Occipital lobe (tissue), 1 donor: ENCODE measurements at regions not wholly inside any gene's neighbourhood (a gene's known extent, or its start where the extent isn't known, plus 50 kb on each side); places are given as distances from the start of the nearest gene placed in this dataset.
"Not testable (repeated sequence)": the region's sequence is repeated elsewhere in the genome, so short reads cannot be mapped to it uniquely, and the experiment has no call there.

Source experiments
- DNase-seq: peaks from one replicate; lab custom pipeline; 2025; lab: John Stamatoyannopoulos, UW

DNA sequence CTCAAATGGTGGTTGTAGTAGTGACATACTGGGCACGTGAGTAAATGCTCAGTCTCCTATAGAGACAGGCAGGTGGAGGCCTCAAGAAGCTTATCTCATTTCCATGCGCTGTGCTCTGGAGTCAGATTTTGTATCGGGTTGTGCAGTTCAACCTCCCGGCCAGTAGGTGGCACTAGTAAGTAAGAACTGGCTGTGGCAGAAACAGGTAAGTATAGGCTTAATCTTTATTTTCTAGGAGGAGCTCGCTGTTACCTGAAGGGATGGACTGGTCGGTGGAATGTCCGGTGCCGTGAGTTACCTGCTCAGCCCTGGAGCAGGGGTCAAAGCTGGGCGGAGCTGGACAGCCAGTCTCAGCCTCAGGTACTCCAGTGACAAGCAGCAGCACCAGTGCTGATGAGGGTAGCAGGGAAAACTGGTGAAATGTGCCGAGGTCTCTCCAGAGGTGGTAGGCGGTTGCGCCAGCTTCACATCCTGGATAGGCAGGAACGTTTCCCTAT, 880.1 kb upstream of the SEMA6A start:
- DNase-seq: no peak

DNA sequence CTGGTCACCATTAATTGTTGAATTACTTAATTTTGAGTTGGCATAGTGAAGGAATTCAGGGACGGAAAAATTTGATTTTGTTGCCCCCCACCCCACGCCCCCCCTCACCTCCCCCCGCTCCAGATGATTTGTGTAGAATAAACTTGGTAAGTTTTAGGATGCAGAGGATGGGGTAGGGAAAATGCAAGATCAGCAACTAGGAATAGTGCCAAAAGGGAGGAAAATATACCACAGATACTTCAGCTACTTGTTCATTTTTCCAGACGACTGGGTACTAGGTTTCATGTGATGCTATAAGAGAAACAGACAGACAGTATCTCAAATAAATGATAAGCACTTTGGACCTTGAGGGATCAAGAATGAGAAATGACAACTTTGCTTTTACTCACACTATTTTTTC, 862.2 kb upstream of the SEMA6A start:
- no peak for DNase-seq

DNA sequence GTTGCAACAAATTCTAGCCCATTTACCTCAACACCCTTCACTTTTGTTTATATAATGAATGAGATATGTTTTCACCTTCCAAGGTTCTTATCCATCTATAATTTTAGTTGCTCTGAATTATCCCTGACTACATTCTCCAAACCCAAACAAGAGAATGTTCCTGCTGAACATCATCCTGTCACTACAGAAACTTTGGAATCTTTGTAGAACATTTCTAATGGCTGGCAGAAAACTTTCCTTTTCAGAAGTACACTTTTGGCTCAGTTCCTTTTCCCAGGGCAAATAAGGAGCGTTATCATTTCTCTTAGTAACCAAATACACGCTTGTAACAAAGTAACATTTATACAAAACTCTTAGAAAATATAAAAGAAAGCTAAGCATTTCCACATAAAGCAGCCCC, 860.6 kb upstream of the SEMA6A start:
- no peak for DNase-seq

DNA sequence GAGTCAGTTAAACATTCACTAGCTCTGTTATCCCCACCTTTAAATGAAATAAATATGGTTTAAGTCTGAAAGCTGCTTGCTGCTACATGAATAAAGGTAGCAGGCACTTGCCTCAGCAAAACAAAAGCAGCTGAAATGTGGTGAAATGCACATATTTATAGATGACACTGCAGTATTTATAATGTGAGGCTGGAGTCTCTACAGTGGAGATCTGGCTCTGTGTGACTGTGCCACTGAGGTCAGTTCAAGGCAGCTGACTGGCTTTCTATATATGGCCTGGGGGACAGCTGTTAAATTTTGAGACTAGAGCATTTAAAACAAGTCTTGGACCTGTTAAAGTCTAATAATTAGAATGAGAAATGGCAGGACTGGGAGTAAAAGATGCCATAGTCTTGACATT, 859.6 kb upstream of the SEMA6A start:
- no peak for DNase-seq

DNA sequence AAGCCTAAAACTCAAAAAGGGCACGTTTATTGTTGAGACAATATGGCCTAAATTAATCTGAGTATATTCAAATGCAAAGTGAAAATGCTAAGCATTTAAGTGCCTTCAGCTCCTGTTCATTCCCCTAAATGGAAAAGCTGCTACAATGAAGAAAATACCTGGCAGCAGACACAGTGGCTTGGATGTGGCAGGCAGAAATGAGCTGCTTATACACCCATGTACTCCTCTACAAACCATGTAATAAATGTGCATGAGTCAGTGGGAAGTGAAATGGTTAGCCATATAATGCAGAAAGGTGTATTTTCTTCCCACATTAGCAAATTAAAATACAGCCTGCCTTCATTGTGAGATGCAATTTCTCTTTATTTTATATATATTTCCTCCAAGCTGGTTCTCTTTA, 859.2 kb upstream of the SEMA6A start:
- no peak for DNase-seq

DNA sequence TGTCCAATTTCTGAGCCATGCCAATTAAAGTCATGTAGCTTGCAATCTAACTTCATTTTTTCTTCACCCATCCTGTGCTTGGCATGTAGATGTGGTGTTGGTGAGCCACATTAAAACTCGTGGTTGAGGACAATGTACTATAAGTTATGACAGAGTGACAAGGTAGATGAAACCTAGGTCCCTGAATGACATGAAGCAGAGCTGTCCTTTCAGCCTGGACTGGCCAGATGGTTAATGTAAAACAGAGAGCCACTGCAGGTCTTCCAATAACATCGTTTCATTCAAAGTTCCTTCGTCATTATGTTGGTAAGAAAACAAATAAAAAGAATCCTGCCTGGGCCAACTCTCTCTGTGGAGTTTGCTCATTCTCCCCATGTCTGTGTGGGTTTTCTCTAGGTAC, 856.5 kb upstream of the SEMA6A start:
- no peak for DNase-seq

DNA sequence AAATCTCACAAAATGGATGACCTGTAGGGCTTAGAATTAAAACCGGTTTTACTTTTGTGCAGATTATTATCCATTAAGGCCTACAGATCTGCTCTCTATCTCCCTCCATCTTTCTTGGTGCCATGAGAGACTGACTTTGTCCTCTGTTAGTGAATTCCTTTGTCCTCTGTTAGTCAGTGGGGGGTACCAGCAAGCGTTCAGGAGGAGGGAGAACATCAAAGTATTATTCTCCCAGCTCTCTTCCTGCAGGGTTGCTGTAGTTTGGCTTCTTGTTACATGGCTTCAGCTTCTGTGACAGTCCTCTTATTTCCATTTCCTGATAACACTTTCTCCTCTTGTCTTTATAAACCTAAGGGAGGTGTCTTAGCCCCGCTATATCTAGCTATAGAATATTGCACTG, 850.5 kb upstream of the SEMA6A start:
- no peak for DNase-seq

DNA sequence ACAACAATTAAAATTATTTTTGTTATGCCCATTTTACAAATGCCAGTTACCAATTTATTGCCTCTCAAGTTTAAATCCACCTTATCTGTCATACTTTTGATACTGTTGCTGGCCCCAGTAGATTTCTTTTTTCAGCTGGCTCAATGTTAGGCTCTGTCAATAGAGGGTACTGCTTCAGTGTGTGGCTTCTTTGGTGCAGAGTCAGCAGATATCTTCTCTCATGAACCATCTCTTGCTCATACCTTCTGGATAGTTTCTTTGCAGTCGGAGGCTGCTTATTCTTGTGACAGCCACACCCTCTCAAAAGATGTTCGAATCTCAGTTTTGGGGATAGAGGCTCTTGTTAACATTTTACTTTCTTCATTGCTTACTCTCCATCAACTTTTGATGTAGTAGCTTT, 849.9 kb upstream of the SEMA6A start:
- DNase-seq: no peak

DNA sequence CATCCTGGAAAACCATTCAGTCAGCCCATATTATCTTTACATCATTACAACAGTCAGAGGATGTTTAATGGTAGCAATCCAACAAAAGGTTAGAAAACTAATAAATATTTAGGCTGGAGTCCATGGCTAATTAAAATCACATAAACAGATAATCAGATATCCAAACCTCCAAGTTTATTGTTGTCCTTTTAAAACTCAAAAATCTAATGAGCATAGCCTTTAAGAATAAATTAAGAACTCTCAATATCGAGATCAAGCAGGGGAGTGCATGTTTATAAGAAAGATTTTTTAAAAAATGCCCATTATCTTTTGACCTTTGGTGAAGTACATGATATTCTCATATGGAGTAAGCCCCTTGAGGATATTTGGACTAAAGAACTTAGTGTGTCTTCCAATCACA, 842.9 kb upstream of the SEMA6A start:
- DNase-seq: no peak

DNA sequence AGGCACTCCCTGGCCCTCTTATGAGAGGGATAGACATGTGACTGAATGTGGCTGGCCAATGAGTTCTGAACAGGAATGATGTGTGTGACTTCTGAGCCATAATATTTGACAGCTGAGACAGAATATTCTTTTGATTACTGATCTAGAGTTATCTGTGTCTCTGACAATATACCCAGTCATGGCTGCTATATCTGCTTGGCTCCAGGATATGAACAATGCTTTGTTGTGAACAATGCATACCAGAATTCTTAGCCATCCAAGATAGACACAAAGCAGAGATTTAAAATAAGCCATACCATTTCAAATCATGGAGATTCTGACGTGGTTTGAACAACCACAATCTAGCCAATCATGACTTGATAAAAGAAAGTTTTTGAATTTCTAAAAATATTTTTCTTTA, 840.3 kb upstream of the SEMA6A start:
- DNase-seq: no peak

DNA sequence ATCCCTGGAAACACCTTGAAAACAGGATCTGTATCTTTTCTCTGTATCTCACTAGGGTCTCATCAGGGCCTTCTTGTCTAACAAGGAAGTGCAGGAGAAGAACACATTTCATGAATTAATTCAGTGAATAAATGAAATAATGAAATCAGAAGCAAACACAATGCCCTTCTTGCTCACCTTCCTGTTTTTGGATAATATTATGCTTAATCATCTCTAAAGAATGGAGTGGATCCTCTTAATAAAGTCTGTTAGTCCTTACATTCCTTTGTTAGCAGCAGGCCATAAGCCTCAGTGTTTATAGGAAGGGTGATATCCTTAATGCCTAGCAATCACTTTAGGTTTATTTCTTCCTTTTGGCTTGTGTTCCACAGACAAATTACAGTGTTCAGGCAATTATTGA, 837.1 kb upstream of the SEMA6A start:
- no peak for DNase-seq

DNA sequence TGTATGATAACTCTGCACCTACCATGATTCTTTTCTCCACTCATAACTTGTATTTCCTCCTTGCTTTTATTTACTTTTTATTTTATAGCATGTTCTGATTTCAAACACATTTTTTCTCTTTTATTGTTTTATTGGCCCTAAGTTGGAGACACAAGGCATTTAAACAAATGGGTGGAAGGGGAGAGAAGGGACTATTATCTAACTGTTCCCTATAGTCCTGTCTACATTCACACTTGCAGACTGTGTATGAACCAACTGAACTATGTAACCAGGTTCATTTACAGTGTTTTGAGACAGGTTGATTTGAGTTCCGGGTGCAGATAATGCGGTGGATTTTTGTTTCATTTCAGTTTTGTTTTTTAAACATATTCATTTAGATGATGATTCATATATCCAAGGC, 830.6 kb upstream of the SEMA6A start:
- no peak for DNase-seq

DNA sequence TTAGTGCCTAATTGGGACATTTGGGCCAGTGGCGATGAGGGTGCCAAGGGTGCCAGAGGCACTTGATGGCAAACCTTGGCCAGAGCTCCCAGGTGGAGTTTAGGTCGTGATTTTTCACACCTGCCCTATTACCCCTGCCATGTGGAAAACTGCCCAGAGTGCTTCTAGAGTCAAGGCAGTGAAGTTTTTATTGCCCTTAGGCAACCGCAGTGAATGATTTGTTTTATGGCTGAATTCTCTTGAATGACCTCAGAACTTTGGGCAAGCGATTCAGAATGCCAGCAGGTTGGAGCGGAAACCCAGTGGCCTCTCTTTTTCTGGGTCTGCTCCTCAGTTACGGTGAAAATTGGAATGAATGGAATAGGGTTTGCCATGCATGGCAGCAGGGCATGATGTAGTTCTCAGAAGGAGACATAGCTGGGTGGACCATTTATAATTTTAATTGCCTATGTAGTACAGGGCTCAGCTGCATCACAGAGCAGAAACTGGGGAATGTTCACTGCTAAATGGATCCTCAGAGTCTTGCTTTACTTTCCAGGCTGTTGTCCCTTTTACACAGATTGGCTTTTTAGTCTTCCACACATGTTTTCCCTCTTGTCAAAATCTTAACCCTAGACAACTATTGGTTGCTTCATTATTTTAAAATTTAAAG, 820.0 kb upstream of the SEMA6A start:
- DNase-seq: no peak

DNA sequence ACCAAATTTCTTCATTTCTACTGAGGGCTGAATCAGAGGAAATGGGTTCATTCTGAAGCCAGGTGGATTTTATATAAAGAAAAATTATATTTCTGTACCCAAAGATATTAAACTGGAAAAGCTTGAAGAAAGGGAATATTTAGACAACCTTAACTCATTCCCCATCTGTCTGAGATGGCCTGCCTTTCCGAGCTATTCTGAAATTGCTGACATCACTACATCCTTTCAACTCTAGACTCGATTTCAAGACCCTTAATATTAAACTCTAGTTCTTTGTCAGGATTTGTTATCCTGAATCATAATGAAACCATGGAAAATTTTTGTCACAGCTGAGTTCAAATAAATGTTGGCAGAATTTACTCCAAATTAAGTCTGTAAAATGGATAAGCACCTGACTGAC, 818.5 kb upstream of the SEMA6A start:
- DNase-seq: no peak

DNA sequence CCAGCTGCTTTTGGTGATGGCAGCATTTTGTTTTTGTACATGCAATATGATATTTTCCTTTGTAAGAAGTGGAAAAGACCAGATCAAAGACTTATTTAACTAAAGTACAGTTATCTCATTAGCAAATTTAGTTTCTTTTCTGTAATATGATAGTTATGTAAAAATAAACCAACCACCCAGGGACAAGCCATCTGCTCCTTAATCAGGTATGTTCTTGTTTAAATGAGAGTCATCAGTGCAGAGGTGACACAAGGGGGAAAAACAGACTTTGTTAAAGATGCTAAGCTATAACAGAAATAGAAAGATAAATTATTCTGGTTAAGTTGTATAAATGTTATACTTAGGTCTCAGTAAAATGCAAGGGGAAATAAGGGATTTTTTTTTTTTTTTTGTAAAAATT, 805.7 kb upstream of the SEMA6A start:
- DNase-seq: no peak

DNA sequence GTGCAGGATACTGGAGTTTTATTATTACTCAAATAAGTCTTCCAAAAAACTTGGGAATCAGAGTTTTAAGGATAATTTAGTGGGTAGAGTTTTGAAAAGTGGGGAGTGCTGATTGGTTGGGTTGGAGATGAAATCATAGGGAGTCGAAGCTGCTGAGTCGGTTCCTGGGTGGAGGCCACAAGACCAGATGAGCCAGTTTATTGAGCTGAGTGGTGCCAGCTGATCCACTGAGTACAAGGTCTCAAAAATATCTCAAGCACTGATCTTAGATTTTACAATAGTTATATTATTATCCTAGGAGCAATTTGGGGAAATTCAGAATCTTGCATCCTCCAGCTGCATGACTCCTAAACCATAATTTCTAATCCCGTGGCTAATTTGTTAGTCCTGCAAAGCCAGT, 804.9 kb upstream of the SEMA6A start:
- DNase-seq: no peak

DNA sequence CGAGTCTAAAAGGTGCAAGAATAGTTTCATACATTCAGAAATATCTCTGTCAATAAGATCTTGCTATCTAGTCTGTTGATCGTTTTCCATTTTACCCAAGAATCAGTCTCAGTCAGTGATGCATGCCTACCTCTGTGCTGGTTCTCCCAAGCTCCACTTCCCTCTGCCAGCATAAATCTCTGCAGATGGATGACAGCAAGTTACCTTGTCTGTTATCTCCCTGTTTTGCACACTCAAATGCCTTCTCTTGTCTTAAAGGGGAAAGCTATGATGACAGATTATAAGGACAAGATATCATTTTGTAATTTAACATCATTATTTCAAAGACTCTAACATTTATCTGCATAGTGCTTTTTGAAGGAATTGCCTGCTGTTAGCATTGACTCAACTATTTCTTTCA, 802.1 kb upstream of the SEMA6A start:
- no peak for DNase-seq

DNA sequence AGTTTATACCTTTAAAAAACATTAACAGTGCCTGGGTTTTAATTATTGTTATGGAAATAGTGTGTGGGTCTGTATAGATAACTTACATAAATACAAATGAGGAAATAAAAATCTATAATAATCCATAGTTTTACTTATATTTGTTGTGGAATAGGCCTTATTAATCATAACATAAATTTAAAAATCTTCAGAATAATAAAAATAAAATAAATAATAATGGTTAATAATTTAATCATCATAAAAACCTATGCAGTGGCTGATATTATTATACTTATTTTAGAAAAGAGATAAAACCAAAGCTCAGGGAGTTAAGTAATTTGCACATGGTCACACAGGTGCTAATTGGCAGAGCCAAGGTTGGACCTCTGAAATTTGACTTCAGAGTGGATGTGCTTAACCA, 785.3 kb upstream of the SEMA6A start:
- DNase-seq: no peak

DNA sequence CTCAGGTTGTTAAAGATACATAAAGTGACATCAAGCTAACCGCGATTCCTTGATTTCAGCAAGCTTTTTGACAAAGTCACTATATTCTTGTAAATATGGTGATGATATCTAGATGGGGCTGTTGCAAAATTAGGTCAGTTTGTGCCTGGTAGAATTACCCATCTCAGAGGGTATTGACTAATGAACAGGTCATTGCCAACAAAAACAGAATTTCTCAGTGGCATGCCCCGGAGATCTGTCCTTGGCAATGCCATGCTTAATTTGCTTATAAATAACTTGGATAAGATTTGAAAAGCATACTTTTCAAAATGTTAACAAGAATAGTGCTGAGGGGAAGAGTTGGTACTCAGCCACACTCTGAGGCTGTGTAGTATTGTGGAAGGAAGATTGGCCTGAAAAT, 783.3 kb upstream of the SEMA6A start:
- DNase-seq: no peak

DNA sequence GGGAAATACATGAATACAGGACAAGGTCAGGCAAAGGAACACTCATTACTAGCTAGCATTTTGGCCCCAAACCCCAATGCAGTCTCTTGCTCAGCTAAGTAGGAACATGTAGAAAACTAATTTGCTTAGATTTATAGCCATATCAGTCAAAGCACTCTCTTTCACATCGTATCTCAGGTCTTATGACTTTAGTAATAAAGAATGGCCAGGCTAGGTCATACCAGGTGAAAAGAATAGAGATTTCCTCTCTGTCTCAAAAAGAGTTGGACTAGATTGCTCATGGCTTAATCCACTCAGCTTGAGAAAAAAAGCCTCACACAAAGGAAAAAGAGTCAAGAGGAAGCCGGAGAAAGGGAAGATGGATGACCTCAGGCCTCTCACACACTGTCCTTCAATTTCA, 772.7 kb upstream of the SEMA6A start:
- no peak for DNase-seq

DNA sequence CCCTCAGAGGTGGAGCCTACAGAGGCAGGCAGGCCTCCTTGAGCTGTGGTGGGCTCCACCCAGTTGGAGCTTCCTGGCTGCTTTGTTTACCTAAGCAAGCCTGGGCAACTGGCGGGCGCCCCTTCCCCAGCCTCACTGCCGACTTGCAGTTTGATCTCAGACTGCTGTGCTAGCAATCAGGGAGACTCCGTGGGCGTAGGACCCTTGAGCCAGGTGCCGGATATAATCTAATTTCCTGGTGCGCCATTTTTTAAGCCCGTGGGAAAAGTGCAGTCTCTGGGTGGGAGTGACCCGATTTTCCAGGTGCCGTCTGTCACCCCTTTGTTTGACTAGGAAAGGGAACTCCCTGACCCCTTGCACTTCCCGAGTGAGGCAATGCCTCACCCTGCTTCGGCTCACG, 769.1 kb upstream of the SEMA6A start:
- not testable (repeated sequence) for DNase-seq

DNA sequence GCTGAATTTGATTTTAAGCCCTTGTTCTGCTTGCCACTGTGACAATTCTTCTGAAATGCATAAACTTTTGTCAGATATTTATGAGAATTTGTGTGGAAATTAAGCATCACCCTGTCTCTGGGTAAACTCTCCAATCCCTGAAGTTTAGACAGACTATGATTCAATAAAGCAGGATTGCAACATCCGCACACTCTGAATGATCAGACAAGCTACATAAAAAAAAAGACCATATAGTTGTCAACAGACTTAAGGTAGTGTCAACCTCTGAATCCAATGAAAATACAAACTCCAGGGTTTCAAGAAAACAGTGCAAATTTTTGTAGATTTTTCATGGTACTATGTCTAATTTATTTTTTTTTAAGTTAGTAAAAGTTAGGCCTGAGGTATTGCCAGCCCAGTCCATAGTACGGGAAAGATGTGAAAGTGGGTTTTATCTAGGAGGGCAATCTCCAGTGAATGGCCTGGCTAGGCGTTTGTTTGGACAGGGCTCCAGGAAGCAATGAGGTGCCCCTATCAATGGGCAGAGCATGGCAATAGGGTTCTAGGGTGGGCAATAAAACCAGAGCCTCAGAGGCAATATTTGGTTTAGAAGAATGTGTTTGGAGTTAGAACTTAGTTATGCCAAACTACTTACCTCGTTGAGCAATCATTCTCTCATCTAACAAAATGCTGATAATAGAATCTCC, 762.6 kb upstream of the SEMA6A start:
- DNase-seq: no peak

DNA sequence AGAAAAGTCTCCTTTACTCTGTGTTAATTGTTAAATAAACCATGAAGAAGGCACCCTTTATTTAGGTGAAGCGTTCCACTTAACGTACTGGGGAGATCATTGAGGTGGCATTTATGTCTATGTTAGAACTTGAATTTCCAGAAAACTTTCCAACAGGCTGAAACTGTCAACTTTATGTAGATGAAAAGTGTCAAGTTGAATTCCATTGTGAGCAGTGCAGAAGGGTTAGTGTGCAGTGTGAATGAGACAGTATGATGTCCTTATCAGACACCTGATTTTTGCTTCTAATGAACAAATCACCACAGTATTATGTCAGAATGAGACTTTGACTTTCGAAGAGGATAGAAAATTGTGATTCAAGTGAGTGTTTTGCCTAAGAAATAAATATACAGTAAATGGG, 761.6 kb upstream of the SEMA6A start:
- no peak for DNase-seq

DNA sequence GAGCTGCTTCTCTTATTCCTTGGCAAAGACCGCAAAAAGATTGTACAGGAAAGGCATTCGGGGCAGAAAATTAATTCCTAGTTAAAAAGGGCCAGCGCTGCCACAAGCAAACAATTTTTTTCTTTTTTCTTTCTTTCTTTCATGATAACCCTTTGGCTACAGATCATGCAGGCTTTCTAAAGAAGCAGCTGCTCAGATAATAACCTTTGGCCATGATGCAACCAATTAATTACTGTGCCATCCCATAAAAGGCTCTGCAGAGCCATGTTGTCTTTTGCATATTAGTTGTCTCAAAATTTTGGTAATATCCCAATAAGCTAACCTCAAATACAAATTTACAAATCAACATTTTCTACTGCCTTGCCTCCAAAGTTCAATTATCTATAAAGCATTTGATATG, 758.4 kb upstream of the SEMA6A start:
- no peak for DNase-seq
